ENCODE measurements at regions not wholly inside any gene's neighbourhood (a gene's known extent, or its start where the extent isn't known, plus 50 kb on each side); places are given as distances from the start of the nearest gene placed in this dataset.

GRCh38 chr5:17440766-17441165, 57.3 kb upstream of the TAF11L2 start:
- no peak for TF ChIP-seq CTCF (IDR thresholded peaks at IDR 0.05)
- no peak for DNase-seq
- no peak overlapping the region for H3K27ac Mint-ChIP-seq
- peaks cover 28% of the 10 kb centered on the region for H3K9me3 Mint-ChIP-seq
- no peaks in the 10 kb centered on the region for H3K4me1 Mint-ChIP-seq
- H3K36me3 Mint-ChIP-seq (ENCODE audit: low read depth), result no peaks in the 10 kb centered on the region
- peaks cover 14% of the 10 kb centered on the region for H3K27me3 Mint-ChIP-seq (ENCODE audit: low read depth, poor library complexity)
- no peak overlapping the region for H3K4me3 Mint-ChIP-seq

- Mint-ChIP-seq H3K4me1 (no peaks in the 10 kb centered on the region), H3K9me3 (peaks cover 28% of the 10 kb centered on the region), H3K27ac (no peak overlapping the region), H3K4me3 (no peak overlapping the region), H3K36me3 (ENCODE audit: low read depth) (no peaks in the 10 kb centered on the region), H3K27me3 (ENCODE audit: low read depth, poor library complexity) (peaks cover 14% of the 10 kb centered on the region)
- no peak for DNase-seq
- TF ChIP-seq CTCF (IDR thresholded peaks at IDR 0.05), result no peak
Measured at GRCh38 chr5:17441351-17441750, 56.7 kb upstream of the TAF11L2 start.

GRCh38 chr5:17443333-17444130, 54.5 kb upstream of the TAF11L2 start:
- no peaks in the 10 kb centered on the region for H3K36me3 Mint-ChIP-seq (ENCODE audit: low read depth)
- H3K9me3 Mint-ChIP-seq, result peaks cover 21% of the 10 kb centered on the region
- no peak overlapping the region for H3K27ac Mint-ChIP-seq
- no peaks in the 10 kb centered on the region for H3K4me1 Mint-ChIP-seq
- no peak for TF ChIP-seq CTCF (IDR thresholded peaks at IDR 0.05)
- peaks cover 4% of the 10 kb centered on the region for H3K27me3 Mint-ChIP-seq (ENCODE audit: low read depth, poor library complexity)
- no peak overlapping the region for H3K4me3 Mint-ChIP-seq
- DNase-seq, result no peak

- Mint-ChIP-seq H3K9me3 (peaks cover 17% of the 10 kb centered on the region), H3K27me3 (ENCODE audit: low read depth, poor library complexity) (peaks cover 4% of the 10 kb centered on the region), H3K4me3 (no peak overlapping the region), H3K4me1 (no peaks in the 10 kb centered on the region), H3K27ac (no peak overlapping the region), H3K36me3 (ENCODE audit: low read depth) (no peaks in the 10 kb centered on the region)
- no peak for TF ChIP-seq CTCF (IDR thresholded peaks at IDR 0.05)
- no peak for DNase-seq
Measured at GRCh38 chr5:17444496-17444895, 53.5 kb upstream of the TAF11L2 start.

GRCh38 chr5:17445185-17445584, 52.8 kb upstream of the TAF11L2 start:
- TF ChIP-seq CTCF (IDR thresholded peaks at IDR 0.05), result no peak
- H3K36me3 Mint-ChIP-seq (ENCODE audit: low read depth), result no peaks in the 10 kb centered on the region
- H3K9me3 Mint-ChIP-seq, result peaks cover 10% of the 10 kb centered on the region
- no peak overlapping the region for H3K27ac Mint-ChIP-seq
- peaks cover 4% of the 10 kb centered on the region for H3K27me3 Mint-ChIP-seq (ENCODE audit: low read depth, poor library complexity)
- no peaks in the 10 kb centered on the region for H3K4me1 Mint-ChIP-seq
- no peak overlapping the region for H3K4me3 Mint-ChIP-seq
- no peak for DNase-seq
